KMS-11 (cell line): ENCODE measurements at regions not wholly inside any gene's neighbourhood (a gene's known extent, or its start where the extent isn't known, plus 50 kb on each side); places are given as distances from the start of the nearest gene placed in this dataset.
"Not testable (repeated sequence)": the region's sequence is repeated elsewhere in the genome, so short reads cannot be mapped to it uniquely, and the experiment has no call there.

Experiments used
- H2AFZ ChIP-seq: fragments of 200-600 bp; sonication (generic); 2 replicates; pipeline ENCODE4 v1.6.1; 2016; ENCODE audit warnings: antibody characterized with exemption, mixed run types, low read depth
- H3K27ac ChIP-seq: fragments of 200-600 bp; sonication (generic); 2 replicates; pipeline ENCODE4 v1.6.1; 2016; ENCODE audit warnings: mild to moderate bottlenecking, mixed run types
- H3K27me3 ChIP-seq: fragments of 200-600 bp; sonication (generic); 2 replicates; pipeline ENCODE4 v1.6.1; 2017; ENCODE audit warnings: mild to moderate bottlenecking, low read depth, mixed run types, moderate library complexity; ENCODE audit not compliant: insufficient read depth
- H3K36me3 ChIP-seq: fragments of 200-600 bp; sonication (generic); 2 replicates; pipeline ENCODE4 v1.6.1; 2017; ENCODE audit warnings: mild to moderate bottlenecking, mixed run types; ENCODE audit not compliant: insufficient read depth
- H3K4me1 ChIP-seq: fragments of 200-600 bp; sonication (generic); 2 replicates; pipeline ENCODE4 v1.6.1; 2016; ENCODE audit warnings: mild to moderate bottlenecking, low read depth, mixed run types; ENCODE audit not compliant: poor library complexity, severe bottlenecking
- H3K4me2 ChIP-seq: fragments of 200-600 bp; sonication (generic); 2 replicates; pipeline ENCODE4 v1.7.0; 2016; ENCODE audit warnings: mild to moderate bottlenecking, mixed run types
- H3K4me3 ChIP-seq: fragments of 200-600 bp; sonication (generic); IDR thresholded peaks from 2 replicates; pipeline ENCODE4 v1.6.1; 2017; ENCODE audit warnings: low read depth, low read length, mixed read lengths; ENCODE audit not compliant: insufficient read depth
- H3K79me2 ChIP-seq: fragments of 200-600 bp; sonication (generic); 2 replicates; pipeline ENCODE4 v1.6.1; 2016; ENCODE audit warnings: low read depth, mixed run types; ENCODE audit not compliant: insufficient read depth
- H3K9ac ChIP-seq: fragments of 200-600 bp; sonication (generic); 2 replicates; pipeline ENCODE4 v1.6.1; 2016; ENCODE audit warnings: mild to moderate bottlenecking, mixed run types
- H4K20me1 ChIP-seq: fragments of 200-600 bp; sonication (generic); 2 replicates; pipeline ENCODE4 v1.6.1; 2016; ENCODE audit warnings: mild to moderate bottlenecking, mixed run types; ENCODE audit not compliant: insufficient read depth
- CTCF ChIP-seq: fragments of 200-600 bp; sonication (generic); conservative IDR thresholded peaks from 2 replicates; pipeline ENCODE4 v1.6.1; 2017; ENCODE audit warnings: low read depth, mild to moderate bottlenecking, antibody characterized with exemption, low read length, moderate library complexity, mixed read lengths

- TF ChIP-seq CTCF: no peak
- no peaks in the 10 kb centered on the region for H3K36me3 ChIP-seq
- no peak overlapping the region for H2AFZ ChIP-seq
- no peak overlapping the region for H3K4me2 ChIP-seq
- no peaks in the 10 kb centered on the region for H4K20me1 ChIP-seq
- H3K27me3 ChIP-seq: no peaks in the 10 kb centered on the region
- no peaks in the 10 kb centered on the region for H3K4me1 ChIP-seq
- no peaks in the 10 kb centered on the region for H3K79me2 ChIP-seq
- no peak overlapping the region for H3K27ac ChIP-seq
- H3K4me3 ChIP-seq: no peak overlapping the region
- no peak overlapping the region for H3K9ac ChIP-seq
Measured at GRCh38 chr11:100442017-100442416, 245.1 kb upstream of the ARHGAP42 start.

GRCh38 chr11:100445231-100445735 lies 241.8 kb upstream of the ARHGAP42 start:
- no peaks in the 10 kb centered on the region for H3K79me2 ChIP-seq
- TF ChIP-seq CTCF: no peak
- H3K9ac ChIP-seq: no peak overlapping the region
- H3K4me3 ChIP-seq: no peak overlapping the region
- H3K27ac ChIP-seq: no peak overlapping the region
- H3K36me3 ChIP-seq: no peaks in the 10 kb centered on the region
- H3K27me3 ChIP-seq: no peaks in the 10 kb centered on the region
- no peaks in the 10 kb centered on the region for H4K20me1 ChIP-seq
- no peaks in the 10 kb centered on the region for H3K4me1 ChIP-seq
- no peak overlapping the region for H2AFZ ChIP-seq
- H3K4me2 ChIP-seq: no peak overlapping the region

DNA sequence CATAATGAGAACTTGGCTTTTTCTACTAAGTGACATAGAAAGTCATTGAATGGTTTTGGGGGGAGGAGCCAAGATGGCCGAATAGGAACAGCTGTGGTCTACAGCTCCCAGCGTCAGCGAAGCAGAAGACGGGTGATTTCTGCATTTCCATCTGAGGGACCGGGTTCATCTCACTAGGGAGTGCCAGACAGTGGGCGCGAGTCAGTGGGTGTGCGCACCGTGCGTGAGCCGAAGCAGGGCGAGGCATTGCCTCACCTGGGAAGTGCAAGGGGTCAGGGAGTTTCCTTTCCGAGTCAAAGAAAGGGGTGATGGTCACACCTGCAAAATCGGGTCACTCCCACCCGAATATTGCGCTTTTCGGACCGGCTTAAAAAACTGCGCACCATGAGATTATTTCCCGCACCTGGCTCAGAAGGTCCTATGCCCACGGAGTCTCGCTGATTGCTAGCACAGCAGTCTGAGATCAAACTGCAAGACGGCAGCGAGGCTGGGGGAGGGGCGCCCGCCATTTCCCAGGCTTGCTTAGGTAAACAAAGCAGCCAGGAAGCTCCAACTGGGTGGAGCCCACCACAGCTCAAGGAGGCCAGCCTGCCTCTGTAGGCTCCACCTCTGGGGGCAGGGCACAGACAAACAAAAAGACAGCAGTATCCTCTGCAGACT lies 235.2 kb upstream of the ARHGAP42 start:
- H4K20me1 ChIP-seq, H3K79me2 ChIP-seq, H3K36me3 ChIP-seq, H3K27me3 ChIP-seq, H3K4me2 ChIP-seq, H3K4me1 ChIP-seq, H2AFZ ChIP-seq, H3K27ac ChIP-seq, H3K4me3 ChIP-seq, H3K9ac ChIP-seq: not testable (repeated sequence)

- Histone ChIP-seq H3K27ac (no peak overlapping the region), H3K4me3 (no peak overlapping the region), H3K27me3 (no peaks in the 10 kb centered on the region), H3K36me3 (no peaks in the 10 kb centered on the region), H3K9ac (no peak overlapping the region), H3K4me2 (no peak overlapping the region), H4K20me1 (no peaks in the 10 kb centered on the region), H2AFZ (no peak overlapping the region), H3K4me1 (no peaks in the 10 kb centered on the region), H3K79me2 (no peaks in the 10 kb centered on the region)
- TF ChIP-seq CTCF: no peak
Measured at GRCh38 chr11:100459811-100460210, 227.3 kb upstream of the ARHGAP42 start.

DNA sequence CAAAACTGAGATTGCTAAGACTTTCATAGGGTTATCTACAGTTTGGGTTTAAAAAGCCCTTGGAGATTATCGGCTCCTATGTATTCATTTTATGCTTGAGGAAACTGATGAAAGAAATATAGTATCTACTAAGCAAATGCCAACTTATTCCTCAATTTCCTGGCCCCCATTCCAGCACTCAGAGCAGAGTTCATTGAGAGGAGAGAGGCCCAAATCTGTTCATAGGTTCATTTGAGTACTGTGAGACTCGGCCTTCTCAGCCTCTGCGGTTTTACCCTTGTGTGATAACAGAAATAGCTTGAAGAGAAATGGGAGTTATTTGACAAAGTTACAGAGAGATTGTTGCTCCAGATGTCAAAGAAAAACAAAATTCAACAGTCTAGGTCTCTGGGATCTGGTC lies 226.7 kb upstream of the ARHGAP42 start:
- Histone ChIP-seq H2AFZ (no peak overlapping the region), H4K20me1 (no peaks in the 10 kb centered on the region), H3K9ac (no peak overlapping the region), H3K79me2 (no peaks in the 10 kb centered on the region), H3K4me1 (no peaks in the 10 kb centered on the region), H3K4me2 (no peak overlapping the region), H3K27me3 (no peaks in the 10 kb centered on the region), H3K4me3 (no peak overlapping the region), H3K36me3 (no peaks in the 10 kb centered on the region), H3K27ac (no peak overlapping the region)
- TF ChIP-seq CTCF: no peak
